NT2/D1 (cell line): ENCODE measurements at regions not wholly inside any gene's neighbourhood (a gene's known extent, or its start where the extent isn't known, plus 50 kb on each side); places are given as distances from the start of the nearest gene placed in this dataset.

Source experiments
- SUZ12 ChIP-seq: IDR thresholded peaks from 2 replicates; pipeline ENCODE4 v1.6.1; 2011; ENCODE audit not compliant: insufficient read length, insufficient read depth; ENCODE audit errors: extremely low read depth
- YY1 ChIP-seq: IDR thresholded peaks from 2 replicates; pipeline ENCODE4 v1.6.1; 2011; ENCODE audit not compliant: insufficient read length, insufficient read depth
- ZNF274 ChIP-seq: IDR thresholded peaks from 2 replicates; pipeline ENCODE4 v1.6.1; 2011; ENCODE audit warnings: mild to moderate bottlenecking, low read depth, low read length

GRCh38 chr11:32034680-32035079 is 56.2 kb upstream of the RCN1 start:
- TF ChIP-seq YY1 = no peak
- TF ChIP-seq ZNF274 = no peak
- TF ChIP-seq SUZ12 = no peak
